Osteoblast (primary cell): ENCODE measurements at regions not wholly inside any gene's neighbourhood (a gene's known extent, or its start where the extent isn't known, plus 50 kb on each side); places are given as distances from the start of the nearest gene placed in this dataset.

ENCODE experiments used
- DNase-seq: peaks from one replicate; pipeline ENCODE4 v3.0.0; 2011; ENCODE audit warnings: low spot score, mixed read lengths; ENCODE audit not compliant: insufficient read length; ENCODE audit errors: missing footprints
- H2AFZ ChIP-seq: 2 replicates; pipeline ENCODE4 v1.6.0; 2011; ENCODE audit warnings: mild to moderate bottlenecking, low read length
- H3K27ac ChIP-seq: 2 replicates; pipeline ENCODE4 v1.5.1; 2011; ENCODE audit warnings: mild to moderate bottlenecking, low read depth, low read length, moderate library complexity
- H3K27me3 ChIP-seq: 2 replicates; pipeline ENCODE4 v1.6.0; 2012; ENCODE audit warnings: mild to moderate bottlenecking, control low read depth, inconsistent platforms, low read length, moderate library complexity; ENCODE audit not compliant: insufficient read depth
- H3K36me3 ChIP-seq: 2 replicates; pipeline ENCODE4 v1.5.1; 2011; ENCODE audit warnings: mild to moderate bottlenecking, low read length, control low read depth, moderate library complexity; ENCODE audit not compliant: insufficient read depth
- H3K4me1 ChIP-seq: 2 replicates; pipeline ENCODE4 v1.5.1; 2011; ENCODE audit warnings: mild to moderate bottlenecking, low read length, control low read depth, moderate library complexity; ENCODE audit not compliant: insufficient read depth
- H3K4me2 ChIP-seq: 2 replicates; pipeline ENCODE4 v1.6.0; 2011; ENCODE audit warnings: mild to moderate bottlenecking, low read length; ENCODE audit not compliant: insufficient read depth
- H3K4me3 ChIP-seq: fragments of 200-600 bp; sonication (generic); 3 replicates; pipeline ENCODE4 v1.5.1; 2012; ENCODE audit warnings: mild to moderate bottlenecking, low read length, inconsistent platforms; ENCODE audit not compliant: insufficient read depth
- H3K79me2 ChIP-seq: 2 replicates; pipeline ENCODE4 v1.6.0; 2012; ENCODE audit warnings: mild to moderate bottlenecking, low read length, control low read depth, inconsistent platforms; ENCODE audit not compliant: insufficient read depth
- H3K9me3 ChIP-seq: 2 replicates; pipeline ENCODE4 v1.5.1; 2011; ENCODE audit warnings: low read depth, low read length, control low read depth
- H4K20me1 ChIP-seq: 2 replicates; pipeline ENCODE4 v1.6.0; 2012; ENCODE audit warnings: mild to moderate bottlenecking, low read length, control low read depth; ENCODE audit not compliant: insufficient read depth
- TF ChIP-seq, protein P1 (sequence below): IDR thresholded peaks from 2 replicates; pipeline ENCODE4 v1.5.1; 2011; ENCODE audit warnings: mild to moderate bottlenecking, low read depth, low read length, moderate library complexity; ENCODE audit errors: extremely low read depth

DNA sequence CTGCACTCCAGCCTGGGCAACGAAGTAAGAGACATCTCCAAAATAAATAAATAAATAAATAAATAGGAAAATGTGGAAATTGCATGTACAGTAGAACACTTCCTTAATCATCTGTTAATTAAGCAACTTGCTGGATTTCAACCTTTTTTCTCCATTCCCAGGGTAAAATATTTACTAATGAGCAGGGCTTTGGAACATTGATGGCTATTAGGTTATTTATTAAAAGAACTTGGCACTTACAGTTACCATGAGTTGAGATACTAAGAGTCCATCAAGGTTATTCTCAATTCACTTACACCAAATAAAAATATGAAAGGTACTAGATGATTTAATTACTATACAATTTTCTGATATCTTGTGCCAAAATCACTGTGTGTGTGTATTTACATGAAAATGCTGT, 607.1 kb downstream of the PCDH18 start:
- TF ChIP-seq, protein P1, sequence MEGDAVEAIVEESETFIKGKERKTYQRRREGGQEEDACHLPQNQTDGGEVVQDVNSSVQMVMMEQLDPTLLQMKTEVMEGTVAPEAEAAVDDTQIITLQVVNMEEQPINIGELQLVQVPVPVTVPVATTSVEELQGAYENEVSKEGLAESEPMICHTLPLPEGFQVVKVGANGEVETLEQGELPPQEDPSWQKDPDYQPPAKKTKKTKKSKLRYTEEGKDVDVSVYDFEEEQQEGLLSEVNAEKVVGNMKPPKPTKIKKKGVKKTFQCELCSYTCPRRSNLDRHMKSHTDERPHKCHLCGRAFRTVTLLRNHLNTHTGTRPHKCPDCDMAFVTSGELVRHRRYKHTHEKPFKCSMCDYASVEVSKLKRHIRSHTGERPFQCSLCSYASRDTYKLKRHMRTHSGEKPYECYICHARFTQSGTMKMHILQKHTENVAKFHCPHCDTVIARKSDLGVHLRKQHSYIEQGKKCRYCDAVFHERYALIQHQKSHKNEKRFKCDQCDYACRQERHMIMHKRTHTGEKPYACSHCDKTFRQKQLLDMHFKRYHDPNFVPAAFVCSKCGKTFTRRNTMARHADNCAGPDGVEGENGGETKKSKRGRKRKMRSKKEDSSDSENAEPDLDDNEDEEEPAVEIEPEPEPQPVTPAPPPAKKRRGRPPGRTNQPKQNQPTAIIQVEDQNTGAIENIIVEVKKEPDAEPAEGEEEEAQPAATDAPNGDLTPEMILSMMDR: no peak
- Histone ChIP-seq H3K4me2 (no peak overlapping the region), H3K4me3 (no peak overlapping the region), H3K27me3 (no peaks in the 10 kb centered on the region), H3K79me2 (no peaks in the 10 kb centered on the region), H3K9me3 (no peaks in the 10 kb centered on the region), H3K36me3 (no peaks in the 10 kb centered on the region), H3K4me1 (no peaks in the 10 kb centered on the region), H4K20me1 (no peaks in the 10 kb centered on the region), H3K27ac (no peak overlapping the region), H2AFZ (no peak overlapping the region)
- DNase-seq: no peak

- H3K4me1 ChIP-seq: no peaks in the 10 kb centered on the region
- H3K79me2 ChIP-seq: no peaks in the 10 kb centered on the region
- DNase-seq: no peak
- no peaks in the 10 kb centered on the region for H3K27me3 ChIP-seq
- no peak overlapping the region for H3K27ac ChIP-seq
- no peaks in the 10 kb centered on the region for H4K20me1 ChIP-seq
- no peaks in the 10 kb centered on the region for H3K36me3 ChIP-seq
- no peak overlapping the region for H3K4me2 ChIP-seq
- no peak overlapping the region for H3K4me3 ChIP-seq
- H3K9me3 ChIP-seq: no peaks in the 10 kb centered on the region
- H2AFZ ChIP-seq: no peak overlapping the region
- TF ChIP-seq, protein P1: no peak
Measured at GRCh38 chr4:136922066-136922465, 610.2 kb downstream of the PCDH18 start.

- no peak for DNase-seq
- no peak overlapping the region for H3K4me3 ChIP-seq
Measured at GRCh38 chr4:136920092-136920881, 612.0 kb downstream of the PCDH18 start.

DNA sequence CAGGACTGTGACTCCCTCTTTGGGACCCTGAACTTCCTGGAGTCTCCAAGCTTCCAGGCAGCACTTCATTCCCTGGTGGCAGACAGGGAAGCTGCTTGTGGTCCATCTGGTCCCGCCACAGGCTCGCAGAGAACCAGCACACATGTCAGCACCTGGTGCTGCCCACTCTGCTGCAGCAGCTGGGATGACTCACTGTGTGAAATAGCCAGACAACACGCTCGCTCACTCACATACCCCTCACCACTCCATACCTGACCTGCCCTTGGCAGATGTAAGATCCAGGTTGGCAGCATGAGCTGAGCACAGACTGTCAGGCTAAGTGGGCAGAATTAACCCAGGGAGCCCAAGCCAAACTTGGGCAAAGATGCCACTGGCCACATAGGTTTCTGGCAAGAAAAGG, 613.5 kb downstream of the PCDH18 start:
- Histone ChIP-seq H3K4me1 (no peaks in the 10 kb centered on the region), H3K27me3 (no peaks in the 10 kb centered on the region), H3K9me3 (no peaks in the 10 kb centered on the region), H3K36me3 (no peaks in the 10 kb centered on the region), H3K4me3 (no peak overlapping the region), H3K27ac (no peak overlapping the region), H4K20me1 (no peaks in the 10 kb centered on the region), H3K4me2 (no peak overlapping the region), H2AFZ (no peak overlapping the region), H3K79me2 (no peaks in the 10 kb centered on the region)
- TF ChIP-seq, protein P1: no peak
- DNase-seq: no peak

More at GRCh38 chr4:136920092-136920881, 612.0 kb downstream of the PCDH18 start:
- H3K9me3 ChIP-seq: no peaks in the 10 kb centered on the region
- H3K79me2 ChIP-seq: no peaks in the 10 kb centered on the region
- H4K20me1 ChIP-seq: no peaks in the 10 kb centered on the region
- H3K27me3 ChIP-seq: no peaks in the 10 kb centered on the region
- H3K4me2 ChIP-seq: no peak overlapping the region
- no peak overlapping the region for H3K27ac ChIP-seq
- H2AFZ ChIP-seq: no peak overlapping the region
- no peaks in the 10 kb centered on the region for H3K4me1 ChIP-seq
- no peaks in the 10 kb centered on the region for H3K36me3 ChIP-seq
- TF ChIP-seq, protein P1: no peak
